Brain microvascular endothelial cell (primary cell): ENCODE measurements at regions not wholly inside any gene's neighbourhood (a gene's known extent, or its start where the extent isn't known, plus 50 kb on each side); places are given as distances from the start of the nearest gene placed in this dataset.

ENCODE experiments used
- DNase-seq: peaks from one replicate; pipeline ENCODE4 v3.0.0-alpha.2; 2020
- H3K27ac ChIP-seq: fragments of 250-450 bp; sonication (Bioruptor Pico); 2 replicates; pipeline ENCODE4 v1.5.1; 2020; ENCODE audit warnings: mild to moderate bottlenecking, moderate library complexity
- H3K27me3 ChIP-seq: fragments of 250-450 bp; sonication (Bioruptor Pico); replicated peaks from 2 replicates; pipeline ENCODE4 v1.5.1; 2020; ENCODE audit warnings: mild to moderate bottlenecking
- H3K36me3 ChIP-seq: fragments of 250-450 bp; sonication (Bioruptor Pico); replicated peaks from 2 replicates; pipeline ENCODE4 v1.5.1; 2020; ENCODE audit warnings: mild to moderate bottlenecking
- H3K4me3 ChIP-seq: 2 replicates; pipeline ENCODE4 v1.5.1; 2011; ENCODE audit warnings: low read depth, mild to moderate bottlenecking, control low read depth, low read length, moderate library complexity
- in situ Hi-C: cut with HindIII; loops from 2 replicates; pipeline ENCODE4 v1.10.0; 2017; ENCODE audit warnings: low sequenced_read_pairs, low pct_ligation_motif_present
- TF ChIP-seq, protein P1 (sequence below): IDR thresholded peaks from 2 replicates; pipeline ENCODE4 v1.5.1; 2011; ENCODE audit warnings: low read depth, mild to moderate bottlenecking, moderate library complexity, low read length, control low read depth, inconsistent platforms; ENCODE audit errors: missing control alignments

DNA sequence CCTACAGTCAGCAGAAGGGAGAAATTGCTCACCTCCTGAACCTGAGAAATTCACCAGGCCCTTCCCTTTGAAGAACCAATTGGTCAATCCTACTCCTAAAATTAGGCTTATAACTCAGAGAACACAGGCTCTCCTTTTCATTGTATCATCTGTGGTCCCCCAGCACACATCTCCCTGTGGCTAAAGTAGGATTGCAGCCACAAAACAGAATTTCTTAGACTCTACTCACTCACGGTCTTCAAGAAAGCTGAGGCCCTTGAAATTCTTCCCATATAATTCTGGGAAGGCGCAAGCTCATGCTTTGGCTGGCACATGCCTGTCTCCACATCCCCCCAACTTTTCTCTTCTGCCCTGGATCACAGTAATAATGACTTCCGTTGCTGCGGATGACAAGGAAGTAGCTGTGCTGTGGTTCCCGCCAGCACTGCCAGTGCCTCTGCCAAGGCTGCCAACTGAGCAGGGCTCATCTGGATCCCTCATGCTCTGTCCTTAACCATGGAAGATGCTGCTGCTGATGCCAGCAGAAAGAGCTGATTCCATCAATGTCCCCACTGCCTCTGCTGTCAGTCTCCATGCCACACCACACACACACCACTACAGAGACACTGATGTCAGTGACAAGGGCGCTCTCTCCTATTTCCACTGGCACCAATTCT, 200.6 kb upstream of the POU2AF2 start:
- H3K27me3 ChIP-seq: no peaks in the 10 kb centered on the region
- in situ Hi-C loops: no loop called here
- DNase-seq: no peak
- no peak overlapping the region for H3K27ac ChIP-seq
- no peak overlapping the region for H3K4me3 ChIP-seq
- TF ChIP-seq, protein P1, sequence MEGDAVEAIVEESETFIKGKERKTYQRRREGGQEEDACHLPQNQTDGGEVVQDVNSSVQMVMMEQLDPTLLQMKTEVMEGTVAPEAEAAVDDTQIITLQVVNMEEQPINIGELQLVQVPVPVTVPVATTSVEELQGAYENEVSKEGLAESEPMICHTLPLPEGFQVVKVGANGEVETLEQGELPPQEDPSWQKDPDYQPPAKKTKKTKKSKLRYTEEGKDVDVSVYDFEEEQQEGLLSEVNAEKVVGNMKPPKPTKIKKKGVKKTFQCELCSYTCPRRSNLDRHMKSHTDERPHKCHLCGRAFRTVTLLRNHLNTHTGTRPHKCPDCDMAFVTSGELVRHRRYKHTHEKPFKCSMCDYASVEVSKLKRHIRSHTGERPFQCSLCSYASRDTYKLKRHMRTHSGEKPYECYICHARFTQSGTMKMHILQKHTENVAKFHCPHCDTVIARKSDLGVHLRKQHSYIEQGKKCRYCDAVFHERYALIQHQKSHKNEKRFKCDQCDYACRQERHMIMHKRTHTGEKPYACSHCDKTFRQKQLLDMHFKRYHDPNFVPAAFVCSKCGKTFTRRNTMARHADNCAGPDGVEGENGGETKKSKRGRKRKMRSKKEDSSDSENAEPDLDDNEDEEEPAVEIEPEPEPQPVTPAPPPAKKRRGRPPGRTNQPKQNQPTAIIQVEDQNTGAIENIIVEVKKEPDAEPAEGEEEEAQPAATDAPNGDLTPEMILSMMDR: no peak
- no peaks in the 10 kb centered on the region for H3K36me3 ChIP-seq

DNA sequence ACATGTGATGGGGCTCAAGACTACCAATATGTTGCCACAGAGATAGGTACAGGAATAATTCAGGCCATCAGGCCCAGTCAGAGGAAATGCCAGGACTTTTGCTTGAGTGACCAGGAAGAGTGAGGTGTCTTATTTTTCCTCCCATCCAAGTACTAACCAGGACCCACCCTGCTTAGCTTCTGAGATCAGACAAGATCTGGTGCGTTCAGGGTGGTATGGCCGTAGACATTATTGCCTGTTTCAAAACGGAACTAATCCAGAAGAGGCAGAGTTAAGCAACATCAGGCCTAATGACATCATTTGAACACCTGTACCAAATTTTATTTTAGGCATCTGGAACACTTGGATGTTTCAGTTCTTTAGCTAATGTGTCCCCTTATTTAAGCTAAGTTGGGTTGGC, 205.5 kb upstream of the POU2AF2 start:
- no peak overlapping the region for H3K27ac ChIP-seq
- no peak overlapping the region for H3K4me3 ChIP-seq
- H3K36me3 ChIP-seq: no peaks in the 10 kb centered on the region
- in situ Hi-C loops: no loop called here
- TF ChIP-seq, protein P1: no peak
- DNase-seq: no peak
- no peaks in the 10 kb centered on the region for H3K27me3 ChIP-seq

DNA sequence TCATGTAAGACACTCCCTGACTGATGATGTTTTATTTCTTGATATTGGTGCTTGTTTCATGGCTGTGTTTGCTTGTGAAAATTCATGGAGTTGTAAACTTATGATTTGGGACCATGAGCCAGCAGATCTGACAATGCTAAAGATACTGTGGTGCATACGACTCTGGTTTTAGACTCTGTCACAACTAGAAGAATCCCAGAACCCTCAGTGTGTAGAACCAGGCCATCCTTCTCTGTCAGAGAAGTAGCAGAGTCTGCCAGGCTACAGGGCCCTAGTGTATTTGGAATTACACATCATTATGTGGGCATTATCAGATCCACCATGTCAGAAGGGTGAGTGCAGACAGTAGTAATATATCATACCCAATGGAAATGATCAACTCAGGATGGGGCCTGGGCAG, 209.8 kb upstream of the POU2AF2 start:
- DNase-seq: no peak
- TF ChIP-seq, protein P1: no peak
- Histone ChIP-seq H3K36me3 (no peaks in the 10 kb centered on the region), H3K27ac (no peak overlapping the region), H3K27me3 (no peaks in the 10 kb centered on the region), H3K4me3 (no peak overlapping the region)
- in situ Hi-C loops: no loop called here

DNA sequence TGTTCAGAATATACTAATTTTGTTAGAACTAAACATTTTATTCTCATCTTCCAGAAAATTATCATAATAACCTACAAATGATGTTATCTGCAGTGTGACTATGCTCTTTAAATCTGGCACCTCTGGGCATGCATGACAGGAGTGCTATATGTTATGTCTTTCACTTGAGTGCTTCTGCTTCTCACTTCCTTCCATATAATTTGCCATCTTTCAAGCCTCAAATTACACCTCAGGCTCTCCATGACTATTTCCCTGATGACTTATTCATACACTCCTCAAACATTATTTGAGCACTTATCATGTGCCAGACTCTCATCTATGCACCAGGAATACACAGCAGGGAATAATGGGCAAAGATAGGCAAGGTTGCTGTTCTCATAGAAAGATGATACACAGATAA, 219.3 kb upstream of the POU2AF2 start:
- H3K4me3 ChIP-seq: no peak overlapping the region
- no peaks in the 10 kb centered on the region for H3K27me3 ChIP-seq
- TF ChIP-seq, protein P1: no peak
- H3K27ac ChIP-seq: no peak overlapping the region
- no peaks in the 10 kb centered on the region for H3K36me3 ChIP-seq
- in situ Hi-C loops: no loop called here
- DNase-seq: no peak

DNA sequence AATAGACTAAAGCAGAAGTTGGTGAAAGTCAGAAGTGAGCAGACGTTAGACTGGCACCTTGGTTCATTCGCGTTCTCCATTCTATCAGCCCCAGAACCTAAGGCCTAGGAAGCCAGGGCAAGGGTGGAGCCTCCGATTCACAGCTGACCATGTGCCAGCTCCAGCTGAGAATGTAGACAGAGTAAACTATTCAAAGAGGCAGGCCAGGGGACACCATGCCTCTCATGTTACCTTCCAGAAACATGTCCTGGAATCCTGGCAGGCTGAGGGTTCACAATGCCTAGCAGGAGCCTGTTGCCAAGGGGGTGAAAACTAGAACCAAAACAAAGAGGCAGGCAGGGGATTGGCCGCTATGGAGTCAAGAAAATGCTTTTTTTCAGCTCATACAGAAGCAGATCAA, 224.4 kb upstream of the POU2AF2 start:
- DNase-seq: no peak
- Histone ChIP-seq H3K27me3 (no peaks in the 10 kb centered on the region), H3K4me3 (no peak overlapping the region), H3K27ac (no peak overlapping the region), H3K36me3 (no peaks in the 10 kb centered on the region)
- TF ChIP-seq, protein P1: no peak
- in situ Hi-C loops: no loop called here

DNA sequence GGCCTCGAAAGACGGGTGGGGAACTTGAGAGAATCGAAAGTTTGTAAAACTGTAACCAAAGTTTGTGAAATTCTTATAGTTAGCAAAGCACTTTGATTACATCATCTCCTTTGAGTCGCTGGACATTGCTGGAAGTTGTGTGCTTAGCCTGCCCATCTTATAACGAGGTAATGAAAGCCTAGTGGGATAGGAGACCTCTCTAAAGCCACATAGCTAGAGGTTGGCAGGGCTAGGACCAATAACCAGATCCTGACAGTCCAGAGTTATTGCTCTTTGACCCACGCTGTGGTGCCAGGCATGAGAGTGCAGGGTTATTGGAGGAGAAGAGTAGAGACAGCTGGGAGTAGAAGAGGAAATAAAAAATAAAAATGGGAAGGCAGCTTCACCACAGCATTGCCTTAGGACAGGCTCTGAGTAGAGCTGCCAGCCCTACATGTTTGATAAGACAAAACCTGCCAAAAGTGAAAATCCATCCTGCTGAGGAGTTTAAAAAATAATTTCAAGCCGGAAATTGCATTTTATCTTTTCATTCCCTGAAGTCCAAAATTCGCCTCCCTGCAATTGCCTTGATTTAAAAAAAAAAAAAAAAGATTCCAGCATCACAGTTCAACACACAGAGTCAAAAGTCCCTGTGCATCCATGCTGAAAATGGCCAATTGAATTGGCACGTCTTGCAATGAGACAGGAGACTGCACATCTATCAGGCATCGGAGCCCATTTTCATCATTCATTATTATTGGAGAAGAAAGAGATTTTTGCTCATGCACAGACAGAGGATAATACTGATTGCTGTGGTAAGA, 225.5 kb upstream of the POU2AF2 start:
- H3K27me3 ChIP-seq: no peaks in the 10 kb centered on the region
- DNase-seq: no peak
- no peak overlapping the region for H3K4me3 ChIP-seq
- TF ChIP-seq, protein P1: no peak
- in situ Hi-C loops: no loop called here
- H3K27ac ChIP-seq: no peak overlapping the region
- no peaks in the 10 kb centered on the region for H3K36me3 ChIP-seq
